Tibial artery (tissue), 4 donors: ENCODE measurements at regions not wholly inside any gene's neighbourhood (a gene's known extent, or its start where the extent isn't known, plus 50 kb on each side); places are given as distances from the start of the nearest gene placed in this dataset.

Source experiments
- DNase-seq, 2 donors: peaks; one replicate each; pipeline ENCODE4 v3.0.0-alpha.2; 2019
- H3K27ac ChIP-seq, 2 donors: fragments of 200-600 bp; sonication (generic) in 1 of 2; 1 replicate in 1 of 2; 2 replicates in 1 of 2; pipeline ENCODE4 v1.5.1; 2018 to 2019; ENCODE audit warnings: mild to moderate bottlenecking in 1 of 2
- H3K27me3 ChIP-seq, 2 donors: fragments of 200-600 bp; sonication (generic) in 1 of 2; one replicate each; pipeline versions ENCODE4 v1.5.1 to v1.6.0; 2016 to 2019
- H3K36me3 ChIP-seq, 3 donors: fragments of 200-600 bp; sonication (generic) in 2 of 3; one replicate each; pipeline ENCODE4 v1.5.1; 2016 to 2019; ENCODE audit warnings: mild to moderate bottlenecking in 2 of 3
- H3K4me1 ChIP-seq, 4 donors: fragments of 200-600 bp; sonication (generic) in 2 of 4; 1 replicate in 3 of 4; 2 replicates in 1 of 4; pipeline ENCODE4 v1.5.1; 2016 to 2019
- H3K4me3 ChIP-seq, 2 donors: fragments of 200-600 bp; sonication (generic) in 1 of 2; 1 replicate in 1 of 2; 2 replicates in 1 of 2; pipeline ENCODE4 v1.5.1; 2018 to 2019; ENCODE audit warnings: mild to moderate bottlenecking in 2 of 2
- H3K9me3 ChIP-seq, 3 donors: fragments of 200-600 bp; sonication (generic) in 1 of 3; one replicate each; pipeline ENCODE4 v1.5.1; 2016 to 2019
- CTCF ChIP-seq, 2 experiments: fragments of 200-600 bp in 1 of 2; fragments of 450-650 bp in 1 of 2; IDR thresholded peaks; one replicate each; pipeline ENCODE4 v1.5.1; 2017 to 2019; ENCODE audit warnings: antibody characterized with exemption in 2 of 2, mild to moderate bottlenecking in 1 of 2, moderate library complexity in 1 of 2
- intact Hi-C: fragments of 100-400 bp; cut with DNase I; formaldehyde crosslinking; loops from one replicate; pipeline ENCODE4 v1.15.0; 2023; ENCODE audit warnings: low total_unique reads

- Histone ChIP-seq H3K4me3 (no peak overlapping the region), H3K36me3 (no peaks in the 10 kb centered on the region), H3K27me3 (no peaks in the 10 kb centered on the region), H3K4me1 (peaks cover 0 to 12% (median 0%) of the 10 kb centered on the region in 4 donors), H3K27ac (no peak overlapping the region), H3K9me3 (no peaks in the 10 kb centered on the region)
- no peak for DNase-seq
- intact Hi-C loops, result no loop called here
- TF ChIP-seq CTCF (IDR thresholded peaks at IDR 0.05), result no peak
Measured at GRCh38 chr6:140314682-140315081, 940.2 kb upstream of the CITED2 start.

- H3K4me1 ChIP-seq, result no peaks in the 10 kb centered on the region
- no peak for TF ChIP-seq CTCF (IDR thresholded peaks at IDR 0.05)
- no peaks in the 10 kb centered on the region for H3K36me3 ChIP-seq
- DNase-seq, result no peak
- intact Hi-C loops, result no loop called here
- no peaks in the 10 kb centered on the region for H3K27me3 ChIP-seq
- H3K9me3 ChIP-seq, result no peaks in the 10 kb centered on the region
- H3K4me3 ChIP-seq, result no peak overlapping the region
- H3K27ac ChIP-seq, result no peak overlapping the region
Measured at GRCh38 chr6:140311146-140311545, 936.7 kb upstream of the CITED2 start.

- intact Hi-C loops, result no loop called here
- no peak overlapping the region for H3K4me3 ChIP-seq
- H3K27ac ChIP-seq, result no peak overlapping the region
- H3K27me3 ChIP-seq, result no peaks in the 10 kb centered on the region
- H3K4me1 ChIP-seq, result no peaks in the 10 kb centered on the region
- no peaks in the 10 kb centered on the region for H3K9me3 ChIP-seq
- no peak for TF ChIP-seq CTCF (IDR thresholded peaks at IDR 0.05)
- no peak for DNase-seq
- no peaks in the 10 kb centered on the region for H3K36me3 ChIP-seq
Measured at GRCh38 chr6:140303218-140303949, 928.9 kb upstream of the CITED2 start.

- no peak overlapping the region for H3K27ac ChIP-seq
- no peak for TF ChIP-seq CTCF (IDR thresholded peaks at IDR 0.05)
- intact Hi-C loops, result no loop called here
- no peak for DNase-seq
- no peaks in the 10 kb centered on the region for H3K27me3 ChIP-seq
- H3K4me1 ChIP-seq, result no peaks in the 10 kb centered on the region
- H3K36me3 ChIP-seq, result no peaks in the 10 kb centered on the region
- H3K4me3 ChIP-seq, result no peak overlapping the region
- H3K9me3 ChIP-seq, result no peaks in the 10 kb centered on the region
Measured at GRCh38 chr6:140300331-140300730, 925.9 kb upstream of the CITED2 start.

- Histone ChIP-seq H3K9me3 (no peaks in the 10 kb centered on the region), H3K36me3 (no peaks in the 10 kb centered on the region), H3K27me3 (no peaks in the 10 kb centered on the region), H3K4me1 (no peaks in the 10 kb centered on the region), H3K27ac (no peak overlapping the region), H3K4me3 (no peak overlapping the region)
- intact Hi-C loops, result no loop called here
- TF ChIP-seq CTCF (IDR thresholded peaks at IDR 0.05), result no peak
- no peak for DNase-seq
Measured at GRCh38 chr6:140289186-140289585, 914.7 kb upstream of the CITED2 start.
